ENCODE measurements at regions not wholly inside any gene's neighbourhood (a gene's known extent, or its start where the extent isn't known, plus 50 kb on each side); places are given as distances from the start of the nearest gene placed in this dataset.

DNA sequence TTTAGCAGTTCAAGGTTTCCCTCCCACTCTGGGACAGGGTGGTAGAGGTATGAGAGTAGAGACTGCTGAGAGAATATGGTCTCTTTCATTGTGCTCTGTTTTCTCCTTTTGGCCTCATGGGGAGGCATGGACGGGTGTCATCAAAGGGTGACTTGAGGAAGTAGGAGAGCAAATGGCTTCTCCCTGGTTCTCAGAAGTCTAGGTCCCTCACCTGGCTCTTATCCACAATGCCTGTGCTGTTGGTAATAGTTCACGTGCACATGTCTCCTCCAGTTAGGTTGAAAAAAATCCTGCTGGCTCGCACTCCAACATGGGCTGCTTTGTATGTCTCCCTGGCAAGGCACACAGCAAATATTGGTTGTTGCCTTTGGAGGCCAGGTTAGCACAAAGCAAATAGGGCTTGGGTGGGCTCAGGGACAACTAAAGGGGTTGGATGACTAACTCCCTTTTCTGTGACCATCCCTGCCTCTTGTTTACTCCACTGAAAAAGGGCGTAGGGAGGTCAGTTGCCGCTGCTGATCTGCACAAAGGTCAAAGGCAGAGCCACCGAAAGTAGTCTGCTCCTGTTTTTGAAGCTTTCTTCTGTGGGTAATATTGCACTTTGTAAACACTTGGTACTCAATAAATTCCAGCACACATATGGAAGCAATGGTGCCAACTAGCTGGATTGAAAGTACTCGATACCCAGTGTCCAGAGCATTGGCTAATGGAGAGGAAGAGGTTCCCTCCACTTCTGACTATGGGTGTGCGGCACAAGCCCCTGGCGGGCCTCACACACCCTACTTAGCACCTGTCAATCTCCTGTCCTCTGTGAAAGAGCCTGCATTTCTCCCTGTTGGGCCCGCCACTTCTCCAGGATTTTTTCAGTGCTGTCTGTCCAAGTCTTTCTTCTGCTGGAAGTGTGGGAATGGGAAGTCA is 121.8 kb downstream of the SLC38A6 start:
- in situ Hi-C loops (cut with HindIII; ENCODE audit: low pct_ligation_motif_present, low pct_unique_long_range_greater_than_20kb, low sequenced_read_pairs) = no loop called here
- DNase-seq = no peak
